SK-N-SH (cell line): ENCODE measurements at regions not wholly inside any gene's neighbourhood (a gene's known extent, or its start where the extent isn't known, plus 50 kb on each side); places are given as distances from the start of the nearest gene placed in this dataset.

Experiments
- FOXM1 ChIP-seq: IDR thresholded peaks from 2 replicates; pipeline ENCODE4 v1.4.0; 2012; ENCODE audit warnings: low read depth, mild to moderate bottlenecking
- MXI1 ChIP-seq: IDR thresholded peaks from 2 replicates; pipeline ENCODE4 v1.6.1; 2012; ENCODE audit warnings: mild to moderate bottlenecking, low read depth, low read length, improper control_type of control experiment
- SMC3 ChIP-seq: IDR thresholded peaks from 2 replicates; pipeline ENCODE4 v1.6.1; 2012; ENCODE audit warnings: low read depth, low read length, improper control_type of control experiment

GRCh38 chr16:75865736-75866135, 139.4 kb upstream of the CPHXL start:
- TF ChIP-seq FOXM1 (no peak), SMC3 (no peak), MXI1 (no peak)
